ENCODE measurements at regions not wholly inside any gene's neighbourhood (a gene's known extent, or its start where the extent isn't known, plus 50 kb on each side); places are given as distances from the start of the nearest gene placed in this dataset.

- H3K27ac ChIP-seq (ENCODE audit: insufficient read depth, low read length) = no peak overlapping the region
- DNase-seq (ENCODE audit: low read depth in 2 of 2) = peak in 1 of 2 donors; percentile 2
- H4K20me1 ChIP-seq (ENCODE audit: control insufficient read depth, extremely low read depth, insufficient read depth, low read length) = no peaks in the 10 kb centered on the region
- H3K4me2 ChIP-seq (ENCODE audit: extremely low read depth, insufficient read depth, low read length) = no peak overlapping the region
- no peaks in the 10 kb centered on the region for H3K79me2 ChIP-seq (ENCODE audit: control insufficient read depth, insufficient read depth, low read length)
- no peaks in the 10 kb centered on the region for H3K27me3 ChIP-seq (ENCODE audit: control insufficient read depth, insufficient read depth, low read length)
- H3K9me3 ChIP-seq (ENCODE audit: control insufficient read depth, insufficient read depth, low read depth, low read length) = no peaks in the 10 kb centered on the region
- H3K4me1 ChIP-seq (ENCODE audit: control insufficient read depth, extremely low read depth, insufficient read depth, low read length) = peaks cover 4% of the 10 kb centered on the region
- H3K9ac ChIP-seq (ENCODE audit: insufficient read depth, low read length) = no peak overlapping the region
- no peak for TF ChIP-seq EZH2 (IDR thresholded peaks at IDR 0.05; ENCODE audit: low read length, missing control alignments)
- TF ChIP-seq, protein P1, sequence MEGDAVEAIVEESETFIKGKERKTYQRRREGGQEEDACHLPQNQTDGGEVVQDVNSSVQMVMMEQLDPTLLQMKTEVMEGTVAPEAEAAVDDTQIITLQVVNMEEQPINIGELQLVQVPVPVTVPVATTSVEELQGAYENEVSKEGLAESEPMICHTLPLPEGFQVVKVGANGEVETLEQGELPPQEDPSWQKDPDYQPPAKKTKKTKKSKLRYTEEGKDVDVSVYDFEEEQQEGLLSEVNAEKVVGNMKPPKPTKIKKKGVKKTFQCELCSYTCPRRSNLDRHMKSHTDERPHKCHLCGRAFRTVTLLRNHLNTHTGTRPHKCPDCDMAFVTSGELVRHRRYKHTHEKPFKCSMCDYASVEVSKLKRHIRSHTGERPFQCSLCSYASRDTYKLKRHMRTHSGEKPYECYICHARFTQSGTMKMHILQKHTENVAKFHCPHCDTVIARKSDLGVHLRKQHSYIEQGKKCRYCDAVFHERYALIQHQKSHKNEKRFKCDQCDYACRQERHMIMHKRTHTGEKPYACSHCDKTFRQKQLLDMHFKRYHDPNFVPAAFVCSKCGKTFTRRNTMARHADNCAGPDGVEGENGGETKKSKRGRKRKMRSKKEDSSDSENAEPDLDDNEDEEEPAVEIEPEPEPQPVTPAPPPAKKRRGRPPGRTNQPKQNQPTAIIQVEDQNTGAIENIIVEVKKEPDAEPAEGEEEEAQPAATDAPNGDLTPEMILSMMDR (conservative IDR thresholded peaks at IDR 0.05 in 1 of 2, IDR thresholded peaks at IDR 0.05 in 1 of 2; ENCODE audit: low read depth in 1 of 2, low read length in 2 of 2) = no peak
- H3K36me3 ChIP-seq (ENCODE audit: control insufficient read depth, insufficient read depth, low read length) = no peaks in the 10 kb centered on the region
- H2AFZ ChIP-seq (ENCODE audit: low read length) = no peak overlapping the region
- H3K4me3 ChIP-seq (replicated peaks in 1 of 4; ENCODE audit: control extremely low read depth in 1 of 4, insufficient read depth in 1 of 4, low read depth in 3 of 4, low read length in 4 of 4) = no peak overlapping the region
Observed at GRCh38 chr2:191500566-191500883, 177.4 kb upstream of the NABP1 start.

- TF ChIP-seq, protein P1 (conservative IDR thresholded peaks at IDR 0.05 in 1 of 2, IDR thresholded peaks at IDR 0.05 in 1 of 2; ENCODE audit: low read depth in 1 of 2, low read length in 2 of 2) = no peak
- TF ChIP-seq EZH2 (IDR thresholded peaks at IDR 0.05; ENCODE audit: low read length, missing control alignments) = no peak
- H4K20me1 ChIP-seq (ENCODE audit: control insufficient read depth, extremely low read depth, insufficient read depth, low read length) = no peaks in the 10 kb centered on the region
- H3K27ac ChIP-seq (ENCODE audit: insufficient read depth, low read length) = no peak overlapping the region
- no peaks in the 10 kb centered on the region for H3K79me2 ChIP-seq (ENCODE audit: control insufficient read depth, insufficient read depth, low read length)
- no peaks in the 10 kb centered on the region for H3K36me3 ChIP-seq (ENCODE audit: control insufficient read depth, insufficient read depth, low read length)
- no peak overlapping the region for H3K4me2 ChIP-seq (ENCODE audit: extremely low read depth, insufficient read depth, low read length)
- DNase-seq (ENCODE audit: low read depth in 2 of 2) = peak in 1 of 2 donors; percentile 55
- H3K9me3 ChIP-seq (ENCODE audit: control insufficient read depth, insufficient read depth, low read depth, low read length) = no peaks in the 10 kb centered on the region
- H3K27me3 ChIP-seq (ENCODE audit: control insufficient read depth, insufficient read depth, low read length) = no peaks in the 10 kb centered on the region
- no peak overlapping the region for H3K9ac ChIP-seq (ENCODE audit: insufficient read depth, low read length)
- H3K4me1 ChIP-seq (ENCODE audit: control insufficient read depth, extremely low read depth, insufficient read depth, low read length) = peaks cover 4% of the 10 kb centered on the region
- H2AFZ ChIP-seq (ENCODE audit: low read length) = peak overlapping the region; percentile 39
- no peak overlapping the region for H3K4me3 ChIP-seq (replicated peaks in 1 of 4; ENCODE audit: control extremely low read depth in 1 of 4, insufficient read depth in 1 of 4, low read depth in 3 of 4, low read length in 4 of 4)
Observed at GRCh38 chr2:191500884-191501560, 176.9 kb upstream of the NABP1 start.

- Histone ChIP-seq H3K9me3 (ENCODE audit: control insufficient read depth, insufficient read depth, low read depth, low read length) (no peaks in the 10 kb centered on the region), H3K27me3 (ENCODE audit: control insufficient read depth, insufficient read depth, low read length) (no peaks in the 10 kb centered on the region), H3K79me2 (ENCODE audit: control insufficient read depth, insufficient read depth, low read length) (no peaks in the 10 kb centered on the region), H3K4me3 (replicated peaks in 1 of 4; ENCODE audit: control extremely low read depth in 1 of 4, insufficient read depth in 1 of 4, low read depth in 3 of 4, low read length in 4 of 4) (no peak overlapping the region), H3K27ac (ENCODE audit: insufficient read depth, low read length) (no peak overlapping the region), H2AFZ (ENCODE audit: low read length) (no peak overlapping the region), H3K4me2 (ENCODE audit: extremely low read depth, insufficient read depth, low read length) (no peak overlapping the region), H3K36me3 (ENCODE audit: control insufficient read depth, insufficient read depth, low read length) (no peaks in the 10 kb centered on the region), H3K4me1 (ENCODE audit: control insufficient read depth, extremely low read depth, insufficient read depth, low read length) (peaks cover 4% of the 10 kb centered on the region), H3K9ac (ENCODE audit: insufficient read depth, low read length) (no peak overlapping the region), H4K20me1 (ENCODE audit: control insufficient read depth, extremely low read depth, insufficient read depth, low read length) (no peaks in the 10 kb centered on the region)
- TF ChIP-seq EZH2 (IDR thresholded peaks at IDR 0.05; ENCODE audit: low read length, missing control alignments) = no peak
- TF ChIP-seq, protein P1 (conservative IDR thresholded peaks at IDR 0.05 in 1 of 2, IDR thresholded peaks at IDR 0.05 in 1 of 2; ENCODE audit: low read depth in 1 of 2, low read length in 2 of 2) = peak; percentile 49 to 62
- DNase-seq (ENCODE audit: low read depth in 2 of 2) = peak; percentile 52 to 81
Observed at GRCh38 chr2:191501561-191502168, 176.3 kb upstream of the NABP1 start.
